G401 (cell line): ENCODE measurements at regions not wholly inside any gene's neighbourhood (a gene's known extent, or its start where the extent isn't known, plus 50 kb on each side); places are given as distances from the start of the nearest gene placed in this dataset.

Experiments used
- DNase-seq: peaks from one replicate; pipeline ENCODE4 v3.0.0-alpha.2; 2015; ENCODE audit warnings: low spot score
- in situ Hi-C: cut with HindIII; loops from 2 replicates; pipeline ENCODE4 v1.10.0; 2016; ENCODE audit warnings: low sequenced_read_pairs, mixed read lengths

GRCh38 chr4:41883988-41884734 lies 51.1 kb upstream of the TMEM33 start:
- DNase-seq = no peak
- in situ Hi-C loops = no loop called here

- peak; percentile 41 for DNase-seq
- in situ Hi-C loops = no loop called here
Observed at GRCh38 chr4:41882625-41883347, 52.4 kb upstream of the TMEM33 start.

DNA sequence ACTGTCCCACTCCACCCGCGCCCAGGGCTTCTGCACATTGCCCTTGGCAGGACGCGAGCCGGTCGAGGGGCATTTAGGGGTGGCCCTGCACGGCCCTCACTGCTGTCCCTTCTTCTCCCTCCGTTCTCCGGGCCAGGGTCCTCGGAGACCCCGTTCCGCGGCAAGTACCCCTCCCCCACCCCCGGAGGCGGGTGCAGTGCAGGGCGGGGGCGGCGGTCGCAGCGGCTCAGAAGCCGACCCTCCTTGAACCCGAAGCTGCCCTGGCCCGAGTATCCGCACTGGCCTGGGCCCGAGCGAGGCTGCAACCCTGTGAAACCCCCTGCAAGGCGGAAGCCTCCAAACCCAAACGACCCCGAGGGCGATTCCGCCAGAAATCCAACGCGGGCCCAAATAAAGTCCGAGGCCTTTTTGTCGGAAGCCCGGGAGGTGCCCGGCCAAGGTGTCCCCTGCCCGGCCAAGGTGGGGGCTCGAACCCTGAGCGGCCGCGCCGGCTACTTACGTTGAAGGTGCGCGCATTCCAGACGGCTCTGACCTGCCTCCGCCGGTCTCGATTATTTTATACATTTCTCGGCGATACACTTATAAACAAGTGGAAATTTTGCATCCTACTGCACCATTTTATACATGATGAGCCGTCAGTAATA lies 53.1 kb upstream of the TMEM33 start:
- in situ Hi-C loops = no loop called here
- peak; percentile 19 for DNase-seq

DNA sequence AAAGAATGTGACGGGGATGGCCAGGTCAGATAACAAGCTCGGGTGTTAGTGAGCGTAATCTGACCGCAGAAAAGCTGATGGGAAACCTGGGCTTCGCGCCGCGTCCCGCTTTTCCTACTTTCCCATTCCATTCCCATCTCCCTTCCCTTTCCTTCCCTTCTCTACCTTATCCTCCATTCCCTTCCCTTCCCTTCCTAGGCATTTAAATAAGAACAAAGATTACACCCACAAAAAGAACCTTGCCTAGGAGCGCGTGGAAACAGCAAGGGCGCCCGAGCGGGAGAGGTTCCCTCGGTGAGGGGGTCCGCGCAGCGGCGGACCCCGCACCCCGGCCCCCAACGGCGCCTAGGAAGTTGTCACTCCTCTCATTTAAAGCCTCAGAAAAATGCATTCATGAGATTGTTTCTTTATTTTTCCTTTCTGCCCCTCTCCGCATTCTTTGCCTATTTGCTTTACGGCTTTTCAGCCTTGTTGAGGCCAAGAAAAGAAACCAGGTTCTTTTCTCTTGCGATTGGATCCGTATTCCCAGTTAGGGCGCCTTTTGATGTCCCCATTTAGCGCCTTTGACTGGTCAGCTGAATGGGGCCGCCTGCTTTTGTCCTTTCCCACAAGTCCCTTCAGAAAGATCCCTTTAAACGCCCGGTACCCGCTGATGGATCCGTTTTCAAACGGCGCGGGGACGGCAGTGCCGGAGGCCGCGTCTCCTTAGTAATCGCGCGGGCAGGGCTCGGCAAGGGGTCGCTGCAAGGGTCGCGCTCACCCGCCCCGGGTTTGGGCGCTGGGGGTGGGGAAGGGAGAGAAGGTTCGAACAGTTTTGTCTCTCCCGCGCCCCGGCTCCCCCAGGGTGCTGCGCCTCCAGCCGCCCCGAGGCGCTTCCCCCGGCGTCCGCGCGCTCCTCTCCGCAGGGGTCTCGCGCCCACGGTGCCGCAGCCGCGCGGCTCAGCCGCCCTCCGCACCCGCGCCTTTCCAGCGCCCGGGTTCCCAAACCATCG lies 54.1 kb upstream of the TMEM33 start:
- DNase-seq = peak; percentile 9
- in situ Hi-C loops = no loop called here

- in situ Hi-C loops = no loop called here
- DNase-seq = no peak
Observed at GRCh38 chr4:41880022-41880837, 55.0 kb upstream of the TMEM33 start.

DNA sequence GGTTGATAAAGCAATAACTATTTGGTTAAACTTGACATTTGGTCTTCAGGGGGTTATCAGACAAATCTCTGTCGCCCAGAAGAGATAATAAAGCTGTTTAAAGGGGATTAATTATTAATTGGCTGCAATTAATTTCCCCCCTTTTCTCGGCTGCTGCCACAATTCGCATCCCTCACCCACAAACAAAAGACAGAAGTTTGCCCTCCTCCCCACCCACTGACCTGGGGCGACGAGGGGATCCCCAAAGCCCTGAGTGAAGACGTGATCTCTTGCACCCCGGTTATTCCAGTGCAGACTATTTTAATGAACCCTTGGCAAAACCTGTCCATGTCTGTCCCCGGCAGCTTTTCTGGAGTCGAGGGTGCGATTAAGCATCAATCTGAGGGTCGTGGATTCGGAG lies 55.7 kb upstream of the TMEM33 start:
- no peak for DNase-seq
- in situ Hi-C loops = no loop called here

- DNase-seq = no peak
- in situ Hi-C loops = no loop called here
Observed at GRCh38 chr4:41878991-41879491, 56.2 kb upstream of the TMEM33 start.

DNA sequence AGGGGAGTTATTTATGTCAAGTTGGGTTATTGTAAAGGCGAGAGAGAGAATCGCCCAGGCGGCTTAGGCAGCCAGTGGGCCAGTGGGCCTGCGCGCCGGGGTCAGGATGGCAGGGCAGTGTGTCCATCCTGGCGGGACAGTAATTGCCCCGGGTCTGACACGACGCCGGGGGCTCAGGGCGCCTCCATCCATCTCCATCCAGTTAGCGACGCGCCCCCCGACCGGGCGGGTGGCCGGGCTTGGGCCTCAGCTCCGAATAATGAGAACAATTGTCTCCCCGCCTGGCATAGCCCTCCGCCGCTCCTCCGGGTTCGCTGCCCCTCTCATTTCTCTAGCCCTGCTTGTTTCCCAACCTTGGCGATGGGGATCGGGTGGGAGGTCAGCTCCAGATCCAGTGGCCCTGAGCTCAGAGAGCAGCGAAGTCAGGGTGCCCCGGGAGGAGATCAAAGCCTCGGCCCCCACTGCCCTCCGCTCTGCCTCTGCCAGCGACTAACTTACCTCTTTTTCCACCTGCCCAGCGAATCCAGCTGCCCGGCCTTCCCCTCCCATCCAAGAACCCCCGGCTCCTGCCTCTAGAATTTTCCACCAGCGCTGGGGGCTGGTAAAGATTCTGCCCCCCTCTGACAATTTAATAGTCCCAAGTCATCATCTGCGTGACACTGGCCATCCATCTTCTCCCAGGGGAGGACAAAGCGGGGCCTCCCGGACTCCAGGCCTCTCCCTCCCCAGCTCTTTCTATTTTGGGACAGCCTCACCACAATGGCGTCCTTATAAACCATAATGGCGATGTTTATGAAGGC lies 56.9 kb upstream of the TMEM33 start:
- in situ Hi-C loops = no loop called here
- no peak for DNase-seq

DNA sequence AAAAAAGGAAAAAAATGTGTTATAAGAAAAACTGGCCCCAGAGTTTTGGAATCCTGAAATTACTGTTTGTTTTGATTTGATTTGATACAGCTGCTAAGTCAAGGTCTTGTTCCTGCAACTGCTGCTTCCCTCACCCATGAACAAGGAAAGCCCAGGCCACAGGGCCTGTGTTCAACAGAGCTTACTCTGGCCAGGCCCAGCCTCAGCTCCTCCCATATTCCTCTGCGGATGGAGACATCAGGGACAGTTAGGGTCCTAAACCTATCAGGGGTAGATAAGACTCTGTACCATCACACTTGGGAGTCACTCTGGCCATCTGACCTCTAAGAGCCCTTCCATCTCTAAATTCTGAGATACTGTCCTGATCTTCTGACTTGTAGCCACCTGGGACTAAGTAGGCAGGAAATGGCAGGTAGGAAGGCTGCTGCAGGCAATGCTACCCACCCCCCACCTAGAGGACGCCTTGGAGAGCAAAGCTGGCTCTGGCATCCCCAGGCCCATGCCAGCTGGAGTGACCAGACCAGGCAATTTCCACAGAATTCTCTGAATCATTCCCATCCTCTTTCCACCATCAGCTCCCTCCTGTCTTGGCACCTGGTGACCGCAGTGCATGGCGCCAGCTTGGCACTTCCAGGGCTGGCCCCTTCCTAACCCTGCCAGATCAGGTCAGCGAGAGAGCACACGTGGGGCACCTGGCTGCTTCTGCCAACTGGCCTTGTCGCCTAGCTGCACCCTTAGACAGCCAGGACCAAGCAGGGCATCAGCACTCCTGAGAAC lies 58.0 kb upstream of the TMEM33 start:
- in situ Hi-C loops = no loop called here
- no peak for DNase-seq

GRCh38 chr4:41874873-41875272 lies 60.4 kb upstream of the TMEM33 start:
- no peak for DNase-seq

GRCh38 chr4:41874398-41874797 lies 60.8 kb upstream of the TMEM33 start:
- DNase-seq = no peak
- in situ Hi-C loops = no loop called here

More at GRCh38 chr4:41874873-41875272, 60.4 kb upstream of the TMEM33 start:
- in situ Hi-C loops = no loop called here

- DNase-seq = no peak
Observed at GRCh38 chr4:41873380-41874295, 61.6 kb upstream of the TMEM33 start.

GRCh38 chr4:41870035-41870434 lies 65.2 kb upstream of the TMEM33 start:
- in situ Hi-C loops = no loop called here
- DNase-seq = no peak

More at GRCh38 chr4:41873380-41874295, 61.6 kb upstream of the TMEM33 start:
- in situ Hi-C loops = no loop called here

DNA sequence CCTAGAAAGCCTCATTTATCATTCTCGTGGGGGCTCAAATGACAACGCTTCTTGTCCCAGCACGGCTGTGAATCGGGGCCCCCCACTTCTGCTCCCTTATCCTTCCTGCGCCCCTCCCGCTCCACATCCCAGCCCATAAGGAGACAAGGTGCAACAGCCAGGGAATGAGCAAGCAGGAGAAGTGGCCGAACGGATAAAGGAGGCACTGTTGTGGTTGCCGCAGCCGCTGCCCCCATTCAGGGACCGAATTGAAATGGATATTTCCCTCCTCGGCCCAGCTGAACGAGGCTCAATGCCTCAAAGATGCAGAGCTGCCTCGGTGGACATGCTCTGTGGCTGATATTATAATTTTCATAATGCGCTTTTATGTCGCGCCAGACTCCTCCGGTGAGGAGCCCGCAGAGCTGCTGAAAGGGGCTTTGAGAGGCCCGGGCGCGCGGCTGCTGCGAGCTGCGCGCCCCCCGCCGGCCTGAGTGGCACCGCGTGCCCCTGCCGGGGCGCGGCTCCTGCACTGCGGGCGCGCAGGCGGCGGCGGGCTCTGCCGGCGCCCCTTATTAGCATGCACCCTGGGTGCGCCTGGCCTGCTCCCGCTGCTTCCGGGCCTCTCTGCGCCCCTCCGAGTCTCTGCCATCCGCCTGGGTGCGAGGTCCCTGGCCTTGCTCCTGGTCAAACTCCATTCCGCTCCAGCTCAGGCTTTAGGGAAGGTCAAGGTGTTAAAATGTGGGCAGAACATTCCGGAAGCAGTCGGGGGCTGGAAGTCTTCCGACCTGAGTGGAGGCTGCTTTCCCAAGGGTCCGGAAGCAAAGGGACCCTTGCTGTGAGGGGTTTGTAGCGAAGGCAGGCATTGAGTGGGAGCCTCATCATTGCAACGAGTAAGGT lies 68.2 kb upstream of the TMEM33 start:
- in situ Hi-C loops = no loop called here
- no peak for DNase-seq
